Transverse colon (tissue), 3 donors: ENCODE measurements at regions not wholly inside any gene's neighbourhood (a gene's known extent, or its start where the extent isn't known, plus 50 kb on each side); places are given as distances from the start of the nearest gene placed in this dataset.

Experiments
- EP300 ChIP-seq: sonication (generic); formaldehyde crosslinking; IDR thresholded peaks from one replicate; pipeline ENCODE4 v1.6.1; 2017; ENCODE audit warnings: antibody characterized with exemption, low read depth
- POLR2A ChIP-seq: fragments of 450-650 bp; IDR thresholded peaks from one replicate; pipeline ENCODE4 v1.6.1; 2016; ENCODE audit warnings: antibody characterized with exemption, mild to moderate bottlenecking, moderate library complexity
- TF ChIP-seq, protein P1 (sequence below), 5 experiments: fragments of 200-600 bp in 3 of 5; fragments of 450-650 bp in 2 of 5; sonication (generic) in 3 of 5; IDR thresholded peaks; 1 replicate in 2 of 5; 2 replicates in 3 of 5; pipeline ENCODE4 v1.5.1; 2016 to 2017; ENCODE audit warnings: antibody characterized with exemption in 5 of 5, inconsistent platforms in 3 of 5, mild to moderate bottlenecking in 2 of 5, moderate library complexity in 1 of 5

DNA sequence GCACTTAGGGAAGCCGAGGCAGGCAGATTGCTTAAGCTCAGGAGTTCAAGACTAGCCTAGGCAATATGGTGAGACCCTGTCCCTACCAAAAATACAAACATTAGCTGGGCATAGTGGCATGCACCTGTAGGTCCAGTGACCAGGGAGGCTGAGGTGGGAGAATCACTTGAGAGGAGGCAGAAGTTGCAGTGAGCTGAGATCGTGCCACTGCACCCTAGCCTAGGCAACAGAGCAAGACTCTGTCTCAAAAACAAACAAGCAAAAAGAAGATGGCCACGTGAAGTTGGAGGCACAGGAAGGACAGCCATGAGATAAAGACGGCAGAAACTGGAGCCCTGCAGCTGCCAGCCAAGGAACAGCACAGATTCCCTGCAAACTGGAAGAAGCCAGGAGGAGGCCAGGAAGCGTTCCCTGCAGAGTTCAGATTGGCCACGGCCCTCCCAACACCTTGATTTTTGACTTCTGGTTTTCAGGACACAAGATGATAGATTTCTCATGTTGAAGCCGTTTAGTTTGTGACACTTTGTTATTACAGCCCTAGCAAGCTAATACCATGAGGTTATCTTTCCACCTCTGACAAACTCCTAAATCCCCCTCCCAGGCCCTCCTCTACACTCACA, 786.7 kb downstream of the UQCRFS1 start:
- TF ChIP-seq, protein P1, sequence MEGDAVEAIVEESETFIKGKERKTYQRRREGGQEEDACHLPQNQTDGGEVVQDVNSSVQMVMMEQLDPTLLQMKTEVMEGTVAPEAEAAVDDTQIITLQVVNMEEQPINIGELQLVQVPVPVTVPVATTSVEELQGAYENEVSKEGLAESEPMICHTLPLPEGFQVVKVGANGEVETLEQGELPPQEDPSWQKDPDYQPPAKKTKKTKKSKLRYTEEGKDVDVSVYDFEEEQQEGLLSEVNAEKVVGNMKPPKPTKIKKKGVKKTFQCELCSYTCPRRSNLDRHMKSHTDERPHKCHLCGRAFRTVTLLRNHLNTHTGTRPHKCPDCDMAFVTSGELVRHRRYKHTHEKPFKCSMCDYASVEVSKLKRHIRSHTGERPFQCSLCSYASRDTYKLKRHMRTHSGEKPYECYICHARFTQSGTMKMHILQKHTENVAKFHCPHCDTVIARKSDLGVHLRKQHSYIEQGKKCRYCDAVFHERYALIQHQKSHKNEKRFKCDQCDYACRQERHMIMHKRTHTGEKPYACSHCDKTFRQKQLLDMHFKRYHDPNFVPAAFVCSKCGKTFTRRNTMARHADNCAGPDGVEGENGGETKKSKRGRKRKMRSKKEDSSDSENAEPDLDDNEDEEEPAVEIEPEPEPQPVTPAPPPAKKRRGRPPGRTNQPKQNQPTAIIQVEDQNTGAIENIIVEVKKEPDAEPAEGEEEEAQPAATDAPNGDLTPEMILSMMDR (IDR thresholded peaks at IDR 0.05), result no peak
- TF ChIP-seq POLR2A (no peak), EP300 (no peak)
